T-helper 1 cell treated with Interleukin-12 subunit alpha and Interleukin-12 subunit beta and Interleukin-4 antibody, amounts not matched to agents 30 μg/mL and 1 μg/mL, for 36 hours (primary cell): ENCODE measurements at regions not wholly inside any gene's neighbourhood (a gene's known extent, or its start where the extent isn't known, plus 50 kb on each side); places are given as distances from the start of the nearest gene placed in this dataset.
"Not testable (repeated sequence)": the region's sequence is repeated elsewhere in the genome, so short reads cannot be mapped to it uniquely, and the experiment has no call there.

ENCODE experiments used
- H3K27ac Mint-ChIP-seq: one replicate; pipeline ENCODE4 v1.8.0; 2021; ENCODE audit warnings: mild to moderate bottlenecking, mixed read lengths
- H3K27me3 Mint-ChIP-seq: one replicate; pipeline ENCODE4 v1.8.0; 2021; ENCODE audit warnings: low read depth, mixed read lengths
- H3K36me3 Mint-ChIP-seq: one replicate; pipeline ENCODE4 v1.8.0; 2021; ENCODE audit warnings: low read depth, mixed read lengths
- H3K4me1 Mint-ChIP-seq: one replicate; pipeline ENCODE4 v1.8.0; 2021; ENCODE audit warnings: low read depth, mixed read lengths
- H3K4me3 Mint-ChIP-seq: one replicate; pipeline ENCODE4 v1.8.0; 2021; ENCODE audit warnings: mild to moderate bottlenecking, moderate library complexity, mixed read lengths
- H3K9me3 Mint-ChIP-seq: one replicate; pipeline ENCODE4 v1.8.0; 2021; ENCODE audit warnings: mixed read lengths

GRCh38 chr5:166726406-166726805 lies 1565.0 kb upstream of the WWC1 start:
- no peaks in the 10 kb centered on the region for H3K27me3 Mint-ChIP-seq
- no peaks in the 10 kb centered on the region for H3K36me3 Mint-ChIP-seq
- peaks cover 9% of the 10 kb centered on the region for H3K9me3 Mint-ChIP-seq
- no peak overlapping the region for H3K4me3 Mint-ChIP-seq
- no peaks in the 10 kb centered on the region for H3K4me1 Mint-ChIP-seq
- H3K27ac Mint-ChIP-seq = no peak overlapping the region

- H3K4me3 Mint-ChIP-seq, H3K4me1 Mint-ChIP-seq, H3K36me3 Mint-ChIP-seq, H3K27ac Mint-ChIP-seq, H3K27me3 Mint-ChIP-seq: not testable (repeated sequence)
- H3K9me3 Mint-ChIP-seq = peaks cover 39% of the 10 kb centered on the region
Measured at GRCh38 chr5:166742951-166743350, 1548.5 kb upstream of the WWC1 start.

GRCh38 chr5:166746506-166746905 lies 1544.9 kb upstream of the WWC1 start:
- Mint-ChIP-seq H3K4me1 (no peaks in the 10 kb centered on the region), H3K4me3 (no peak overlapping the region), H3K9me3 (peaks cover 30% of the 10 kb centered on the region), H3K36me3 (no peaks in the 10 kb centered on the region), H3K27me3 (no peaks in the 10 kb centered on the region), H3K27ac (no peak overlapping the region)

- H3K27ac Mint-ChIP-seq = no peak overlapping the region
- no peaks in the 10 kb centered on the region for H3K27me3 Mint-ChIP-seq
- no peaks in the 10 kb centered on the region for H3K4me1 Mint-ChIP-seq
- H3K4me3 Mint-ChIP-seq = no peak overlapping the region
- H3K36me3 Mint-ChIP-seq = no peaks in the 10 kb centered on the region
- H3K9me3 Mint-ChIP-seq = peaks cover 8% of the 10 kb centered on the region
Measured at GRCh38 chr5:166750376-166750775, 1541.1 kb upstream of the WWC1 start.

- Mint-ChIP-seq H3K4me3 (no peak overlapping the region), H3K27ac (no peak overlapping the region), H3K27me3 (no peaks in the 10 kb centered on the region), H3K4me1 (no peaks in the 10 kb centered on the region), H3K9me3 (peaks cover 18% of the 10 kb centered on the region), H3K36me3 (no peaks in the 10 kb centered on the region)
Measured at GRCh38 chr5:166758151-166758550, 1533.3 kb upstream of the WWC1 start.

GRCh38 chr5:166767858-166768257 lies 1523.6 kb upstream of the WWC1 start:
- no peak overlapping the region for H3K4me3 Mint-ChIP-seq
- no peaks in the 10 kb centered on the region for H3K4me1 Mint-ChIP-seq
- no peak overlapping the region for H3K27ac Mint-ChIP-seq
- no peaks in the 10 kb centered on the region for H3K36me3 Mint-ChIP-seq
- peaks cover 14% of the 10 kb centered on the region for H3K9me3 Mint-ChIP-seq
- H3K27me3 Mint-ChIP-seq = no peaks in the 10 kb centered on the region

GRCh38 chr5:166768536-166768935 lies 1522.9 kb upstream of the WWC1 start:
- Mint-ChIP-seq H3K36me3 (no peaks in the 10 kb centered on the region), H3K27me3 (no peaks in the 10 kb centered on the region)

GRCh38 chr5:166772770-166773169 lies 1518.7 kb upstream of the WWC1 start:
- Mint-ChIP-seq H3K9me3 (no peaks in the 10 kb centered on the region), H3K4me3 (no peak overlapping the region), H3K4me1 (no peaks in the 10 kb centered on the region), H3K36me3 (no peaks in the 10 kb centered on the region), H3K27me3 (no peaks in the 10 kb centered on the region), H3K27ac (no peak overlapping the region)

More at GRCh38 chr5:166768536-166768935, 1522.9 kb upstream of the WWC1 start:
- H3K27ac Mint-ChIP-seq = no peak overlapping the region
- peaks cover 14% of the 10 kb centered on the region for H3K9me3 Mint-ChIP-seq
- no peak overlapping the region for H3K4me3 Mint-ChIP-seq
- no peaks in the 10 kb centered on the region for H3K4me1 Mint-ChIP-seq

- Mint-ChIP-seq H3K36me3 (no peaks in the 10 kb centered on the region), H3K9me3 (peaks cover 12% of the 10 kb centered on the region), H3K4me3 (no peak overlapping the region), H3K27ac (no peak overlapping the region), H3K4me1 (no peaks in the 10 kb centered on the region), H3K27me3 (no peaks in the 10 kb centered on the region)
Measured at GRCh38 chr5:166781737-166782136, 1509.7 kb upstream of the WWC1 start.

- Mint-ChIP-seq H3K9me3 (peaks cover 17% of the 10 kb centered on the region), H3K4me1 (no peaks in the 10 kb centered on the region), H3K36me3 (no peaks in the 10 kb centered on the region), H3K27ac (no peak overlapping the region), H3K4me3 (no peak overlapping the region), H3K27me3 (no peaks in the 10 kb centered on the region)
Measured at GRCh38 chr5:166784545-166785078, 1506.8 kb upstream of the WWC1 start.

- no peaks in the 10 kb centered on the region for H3K4me1 Mint-ChIP-seq
- no peak overlapping the region for H3K27ac Mint-ChIP-seq
- peaks cover 21% of the 10 kb centered on the region for H3K9me3 Mint-ChIP-seq
- no peaks in the 10 kb centered on the region for H3K36me3 Mint-ChIP-seq
- no peak overlapping the region for H3K4me3 Mint-ChIP-seq
- no peaks in the 10 kb centered on the region for H3K27me3 Mint-ChIP-seq
Measured at GRCh38 chr5:166786178-166786577, 1505.3 kb upstream of the WWC1 start.

- Mint-ChIP-seq H3K9me3 (peaks cover 21% of the 10 kb centered on the region), H3K36me3 (no peaks in the 10 kb centered on the region), H3K4me1 (no peaks in the 10 kb centered on the region), H3K27ac (no peak overlapping the region), H3K27me3 (no peaks in the 10 kb centered on the region), H3K4me3 (no peak overlapping the region)
Measured at GRCh38 chr5:166786889-166787288, 1504.6 kb upstream of the WWC1 start.

GRCh38 chr5:166788050-166788449 lies 1503.4 kb upstream of the WWC1 start:
- Mint-ChIP-seq H3K27ac (no peak overlapping the region), H3K36me3 (no peaks in the 10 kb centered on the region), H3K4me1 (no peaks in the 10 kb centered on the region), H3K9me3 (peaks cover 21% of the 10 kb centered on the region), H3K27me3 (no peaks in the 10 kb centered on the region), H3K4me3 (no peak overlapping the region)

GRCh38 chr5:166795756-166796155 lies 1495.7 kb upstream of the WWC1 start:
- H3K27ac Mint-ChIP-seq = no peak overlapping the region
- no peaks in the 10 kb centered on the region for H3K27me3 Mint-ChIP-seq
- no peaks in the 10 kb centered on the region for H3K4me1 Mint-ChIP-seq
- no peaks in the 10 kb centered on the region for H3K36me3 Mint-ChIP-seq
- H3K4me3 Mint-ChIP-seq = no peak overlapping the region
- peaks cover 10% of the 10 kb centered on the region for H3K9me3 Mint-ChIP-seq

- H3K4me1 Mint-ChIP-seq = no peaks in the 10 kb centered on the region
- no peaks in the 10 kb centered on the region for H3K36me3 Mint-ChIP-seq
- no peaks in the 10 kb centered on the region for H3K27me3 Mint-ChIP-seq
- no peak overlapping the region for H3K27ac Mint-ChIP-seq
- peaks cover 43% of the 10 kb centered on the region for H3K9me3 Mint-ChIP-seq
- no peak overlapping the region for H3K4me3 Mint-ChIP-seq
Measured at GRCh38 chr5:166803058-166803457, 1488.4 kb upstream of the WWC1 start.

GRCh38 chr5:166804223-166804622 lies 1487.2 kb upstream of the WWC1 start:
- not testable (repeated sequence) for H3K4me1 Mint-ChIP-seq, H3K27ac Mint-ChIP-seq, H3K27me3 Mint-ChIP-seq, H3K4me3 Mint-ChIP-seq, H3K36me3 Mint-ChIP-seq
- peaks cover 45% of the 10 kb centered on the region for H3K9me3 Mint-ChIP-seq
